NCI-H1417 (cell line): ENCODE measurements at regions not wholly inside any gene's neighbourhood (a gene's known extent, or its start where the extent isn't known, plus 50 kb on each side); places are given as distances from the start of the nearest gene placed in this dataset.

ENCODE experiments used
- DNase-seq, 3 experiments: peaks; one replicate each; lab custom pipeline; 2025; lab: John Stamatoyannopoulos, UW

DNA sequence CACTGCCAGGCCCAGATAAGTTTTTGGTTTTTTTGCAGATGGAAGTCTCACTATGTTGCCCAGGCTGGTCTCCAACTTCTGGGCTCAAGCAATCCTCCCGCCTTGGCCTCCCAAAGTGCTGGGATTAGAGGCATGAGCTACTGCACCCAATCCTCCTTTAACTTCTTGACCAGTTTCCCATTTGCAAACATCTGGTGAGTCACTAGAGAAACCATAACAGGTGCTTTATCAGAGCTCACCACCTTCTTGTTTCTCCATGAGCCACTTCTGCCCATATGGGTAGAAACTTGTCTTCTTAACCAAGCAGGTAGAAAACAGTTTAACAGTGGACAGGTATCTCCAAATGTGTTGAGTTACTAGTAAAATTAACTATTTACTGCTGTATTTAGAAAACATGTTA lies 128.4 kb upstream of the AP1S2 start:
- no peak for DNase-seq

DNA sequence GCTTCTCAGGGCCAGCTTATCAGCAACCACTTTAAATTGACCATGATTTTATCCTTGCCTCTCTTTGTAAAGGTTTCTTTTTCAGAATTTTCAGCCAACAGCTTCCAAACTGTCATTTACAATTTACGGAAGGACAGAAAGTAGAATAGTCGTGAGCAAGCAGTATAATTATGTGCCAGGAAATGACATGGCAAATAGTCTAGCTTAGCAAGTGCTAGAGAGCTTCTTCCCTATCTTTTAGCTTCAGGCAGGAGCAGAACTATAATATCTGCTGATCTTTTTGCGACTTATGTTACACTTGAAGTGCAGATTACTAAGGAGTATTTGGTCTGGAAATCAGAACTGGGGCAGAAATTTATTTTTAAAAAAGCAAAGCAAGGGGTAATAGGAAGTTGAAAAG lies 123.0 kb upstream of the AP1S2 start:
- DNase-seq, result peak in 1 of 3 experiments; percentile 23

- DNase-seq, result no peak
These were observed 121.8 kb upstream of the AP1S2 start for GRCh38 chrX:15976396-15976795.

GRCh38 chrX:15973946-15974345 lies 119.3 kb upstream of the AP1S2 start:
- peak in 1 of 3 experiments; percentile 49 for DNase-seq

DNA sequence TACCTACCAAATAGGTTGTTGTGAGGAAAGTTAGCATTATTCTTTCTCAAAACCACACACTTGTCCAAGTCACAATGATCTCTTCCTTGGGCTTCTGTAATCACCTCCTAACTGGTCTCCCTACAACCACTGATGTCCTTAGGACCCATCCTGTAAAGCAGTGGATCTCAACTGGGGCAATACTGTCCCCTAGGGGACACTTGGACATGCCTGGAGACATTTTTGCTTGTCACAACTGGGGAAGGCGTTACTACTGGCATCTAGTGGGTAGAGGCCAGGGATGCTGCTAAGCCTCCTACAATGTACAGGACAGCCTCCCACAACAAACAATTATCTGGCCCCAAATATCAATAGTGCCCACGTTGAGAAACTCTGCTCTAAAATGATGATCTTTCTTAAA lies 118.7 kb upstream of the AP1S2 start:
- peak in 2 of 3 experiments; percentile 36 to 73 for DNase-seq

DNA sequence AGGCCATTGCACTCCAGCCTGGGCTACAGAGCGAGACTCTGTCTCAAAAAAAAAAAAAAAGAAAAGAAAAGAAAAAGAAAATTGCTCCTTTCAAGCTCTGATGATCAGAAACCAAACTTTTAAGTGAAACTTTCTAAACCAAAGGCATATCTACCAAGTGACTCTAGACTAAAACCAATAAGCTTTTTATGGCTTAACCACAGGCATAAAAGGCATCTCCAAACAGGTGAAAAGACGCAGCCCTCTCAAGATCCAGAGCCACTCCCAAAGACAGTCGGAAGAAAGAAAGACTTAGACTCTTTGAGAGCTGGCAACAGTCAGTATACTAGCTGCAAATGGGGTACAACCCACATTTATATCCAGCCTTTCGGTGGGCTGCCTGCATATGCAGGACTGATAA lies 117.1 kb upstream of the AP1S2 start:
- no peak for DNase-seq

DNA sequence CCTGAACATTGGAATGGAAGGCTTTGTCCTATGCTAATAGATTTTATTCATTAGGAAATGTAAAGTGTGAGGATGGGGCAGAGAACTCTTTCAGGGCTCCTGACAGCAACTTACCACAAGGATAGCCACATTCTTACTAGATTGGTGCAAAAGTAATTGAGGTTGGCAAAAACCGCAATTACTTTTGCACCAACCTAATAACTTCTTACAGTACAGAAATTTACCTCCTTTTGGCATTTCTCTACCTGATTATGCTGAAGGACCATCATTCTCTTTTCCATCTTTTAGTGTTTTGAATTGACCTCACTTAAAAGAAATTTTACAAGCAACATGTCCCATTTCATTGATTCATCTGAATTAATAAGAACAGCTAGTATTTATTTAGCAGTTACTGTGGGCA lies 109.2 kb upstream of the AP1S2 start:
- no peak for DNase-seq

DNA sequence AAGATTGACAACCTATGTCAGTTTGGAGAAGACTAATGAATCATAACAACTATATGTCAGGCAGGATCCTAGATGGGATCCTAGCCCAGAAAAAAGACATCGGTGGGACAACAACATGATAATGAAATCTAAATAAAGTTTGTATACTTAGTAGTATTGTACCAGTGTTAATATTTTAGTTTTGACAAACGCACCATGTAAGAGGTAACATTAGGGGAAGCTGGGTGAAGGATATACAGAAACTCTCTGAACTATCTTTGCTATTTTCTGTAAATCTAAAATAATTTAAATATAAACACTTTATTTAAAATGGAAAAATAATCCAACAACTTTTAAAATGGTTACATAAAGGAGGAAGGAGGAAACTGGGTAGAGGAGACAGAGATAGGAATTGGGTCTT lies 105.6 kb upstream of the AP1S2 start:
- no peak for DNase-seq

GRCh38 chrX:15956681-15957080 lies 102.1 kb upstream of the AP1S2 start:
- peak in 1 of 3 experiments; percentile 29 for DNase-seq

DNA sequence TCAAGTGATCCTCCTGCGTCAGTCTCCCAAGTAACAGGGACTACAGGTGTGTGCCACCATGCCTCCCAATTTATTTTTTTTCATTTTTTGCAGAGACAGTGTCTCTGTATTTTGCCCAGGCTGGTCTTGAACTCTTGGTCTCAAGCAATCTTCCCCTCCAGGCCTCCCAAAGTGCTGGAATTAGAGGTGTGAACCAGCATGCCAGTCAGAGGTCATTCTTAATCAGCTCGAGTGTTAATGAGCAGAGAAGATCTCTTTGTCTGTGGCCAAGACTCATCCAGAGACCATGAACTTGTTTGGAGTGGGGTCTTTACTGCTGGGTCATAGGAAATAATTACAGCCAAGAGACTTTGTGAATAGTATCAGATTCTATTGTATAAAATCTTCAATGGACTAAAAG lies 99.2 kb upstream of the AP1S2 start:
- DNase-seq, result no peak

DNA sequence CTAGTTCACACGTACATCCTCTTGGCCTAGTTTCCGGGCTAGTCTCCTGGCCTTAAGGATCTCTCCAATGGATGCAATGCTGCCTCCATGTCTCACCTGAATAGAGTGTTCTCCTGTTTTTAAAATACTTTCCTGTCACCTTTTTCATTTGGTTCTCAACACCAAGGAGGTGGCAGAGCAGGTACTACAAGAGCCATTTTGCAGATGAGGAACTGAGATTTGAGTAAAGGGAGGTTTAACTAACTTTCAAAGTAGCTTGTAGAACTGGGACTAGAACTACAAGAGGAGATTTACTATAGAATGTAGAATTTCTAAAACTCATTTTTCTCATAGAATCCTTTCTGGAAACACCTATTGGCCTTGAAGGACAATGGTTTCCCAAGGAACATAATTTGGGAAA lies 97.6 kb upstream of the AP1S2 start:
- DNase-seq, result no peak

- no peak for DNase-seq
These were observed 93.7 kb upstream of the AP1S2 start for GRCh38 chrX:15948318-15948660.

DNA sequence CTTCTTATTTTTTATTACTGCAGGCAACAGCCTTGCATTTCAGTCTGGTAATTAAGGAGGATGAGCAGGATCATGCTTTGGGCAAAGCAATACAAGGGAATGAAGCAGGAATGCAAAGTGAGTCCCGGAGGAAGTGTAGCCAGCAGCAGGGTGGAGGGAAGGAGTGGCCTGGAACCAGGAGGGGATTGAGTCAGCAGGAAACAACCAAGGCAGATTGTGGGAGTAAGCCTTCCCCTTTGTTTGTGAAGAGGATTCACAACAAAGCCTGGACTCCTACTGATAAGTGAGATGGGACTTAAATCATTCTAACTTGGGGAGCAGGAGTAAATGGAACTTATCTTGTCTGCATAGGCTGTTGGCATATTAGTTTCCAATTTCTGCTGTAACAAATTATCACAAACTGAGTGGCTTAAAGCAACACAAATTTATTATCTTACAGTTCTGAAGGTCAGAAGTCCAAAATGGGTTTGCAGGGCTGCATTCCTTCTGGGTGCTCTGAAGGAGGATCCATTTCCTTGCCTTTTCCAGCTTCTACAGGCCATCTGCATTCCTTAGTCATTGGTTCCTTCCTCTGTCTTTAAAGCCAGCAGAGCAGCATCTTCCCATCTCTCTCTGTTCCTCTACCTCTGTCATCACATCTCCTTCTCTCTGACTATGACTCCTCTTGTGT lies 93.2 kb upstream of the AP1S2 start:
- no peak for DNase-seq

- DNase-seq, result no peak
These were observed 92.4 kb upstream of the AP1S2 start for GRCh38 chrX:15946783-15947580.

DNA sequence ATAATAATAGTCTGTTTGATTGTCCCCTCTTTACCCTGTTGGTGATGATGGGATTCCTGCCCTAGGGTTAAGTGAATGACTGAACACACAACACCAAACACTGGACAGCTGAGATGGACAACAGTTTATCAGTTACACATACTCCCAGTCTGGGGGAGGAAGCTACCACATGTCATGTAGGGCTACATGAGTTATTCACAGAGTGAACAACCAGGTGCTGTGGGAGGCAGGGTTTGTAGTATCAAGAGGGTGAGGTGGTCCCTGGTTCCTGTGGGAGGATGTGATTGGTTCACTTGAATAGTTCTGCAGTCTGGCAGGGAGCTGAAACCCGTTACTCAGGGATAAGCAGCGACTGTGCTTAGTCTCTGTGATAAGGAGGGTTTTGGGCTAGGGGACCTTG lies 88.8 kb upstream of the AP1S2 start:
- DNase-seq, result no peak

DNA sequence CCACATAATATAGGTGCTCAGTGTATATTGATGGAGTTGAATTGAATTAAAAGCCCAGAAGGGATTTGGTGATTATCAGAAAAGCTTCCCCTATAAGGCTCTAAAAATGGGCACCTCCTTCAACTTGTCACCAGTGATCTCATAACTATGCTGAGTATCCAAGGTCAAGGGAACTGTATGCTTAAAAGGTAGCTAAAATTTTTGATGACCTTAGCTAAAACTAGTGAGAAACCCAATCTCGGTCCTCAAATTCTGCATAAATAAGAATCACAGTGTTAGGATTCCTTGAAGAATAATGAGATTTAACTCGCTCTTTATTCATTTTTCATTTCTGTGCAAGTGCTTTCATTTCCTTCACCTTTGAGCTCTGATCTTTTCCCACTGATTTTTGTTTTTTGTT lies 87.7 kb upstream of the AP1S2 start:
- DNase-seq, result no peak

DNA sequence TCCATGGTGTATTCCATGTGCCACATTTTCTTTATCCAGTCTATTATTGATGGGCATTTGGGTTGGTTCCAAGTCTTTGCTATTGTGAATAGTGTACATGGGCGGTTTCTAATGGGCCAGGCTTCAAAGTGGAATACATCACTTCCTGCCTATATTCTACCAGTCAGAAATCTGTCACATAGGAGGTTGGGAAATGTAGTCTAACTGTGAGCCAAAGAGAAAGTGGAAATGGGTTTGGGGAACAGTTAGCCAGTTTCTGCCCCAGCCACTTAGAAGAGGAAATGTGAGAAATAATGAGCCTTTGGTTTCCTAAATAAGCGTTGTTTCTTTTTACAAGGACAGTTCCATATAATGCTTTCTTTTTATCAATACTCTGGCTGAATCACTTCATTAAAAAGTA lies 85.1 kb upstream of the AP1S2 start:
- no peak for DNase-seq

DNA sequence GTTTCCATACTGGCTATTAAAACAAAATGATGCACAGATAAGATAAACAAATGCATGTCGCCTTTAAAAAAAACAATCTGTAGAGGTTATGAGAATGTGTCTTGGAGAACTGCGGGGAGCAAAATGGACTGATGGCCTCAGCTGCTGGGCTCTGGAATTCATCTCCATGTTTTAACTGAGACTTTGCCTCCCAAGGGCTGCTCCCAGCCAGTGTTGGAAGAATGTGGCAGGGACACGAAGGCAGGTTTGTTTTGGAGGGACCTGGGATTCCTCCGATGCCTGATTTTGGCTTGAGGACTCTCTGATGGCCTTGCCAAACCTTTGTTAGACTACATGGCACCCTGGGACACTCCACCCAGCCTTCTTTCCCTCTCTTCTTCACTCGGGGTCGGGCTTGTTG lies 83.5 kb upstream of the AP1S2 start:
- no peak for DNase-seq

GRCh38 chrX:15931362-15931761 lies 76.7 kb upstream of the AP1S2 start:
- no peak for DNase-seq

DNA sequence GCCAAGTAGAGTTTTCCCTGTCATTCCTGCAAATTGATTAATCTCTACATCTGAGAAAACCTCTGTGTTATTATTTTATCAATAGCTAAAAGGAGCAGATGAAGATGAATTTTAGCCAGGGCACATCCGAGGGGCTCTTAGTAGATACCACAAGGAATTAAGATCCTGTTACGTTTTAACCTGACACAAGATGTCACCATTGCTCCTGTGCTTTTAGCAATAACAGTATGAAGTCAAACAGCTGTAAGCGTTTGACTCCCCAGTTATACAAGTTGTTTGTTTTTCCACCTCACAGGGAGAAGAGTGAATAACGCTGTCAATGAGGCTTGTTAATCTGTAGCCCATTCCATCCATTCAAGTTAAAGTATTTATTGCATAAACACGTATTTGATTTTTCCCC lies 76.0 kb upstream of the AP1S2 start:
- DNase-seq, result peak; percentile 13 to 88 (median 65)

DNA sequence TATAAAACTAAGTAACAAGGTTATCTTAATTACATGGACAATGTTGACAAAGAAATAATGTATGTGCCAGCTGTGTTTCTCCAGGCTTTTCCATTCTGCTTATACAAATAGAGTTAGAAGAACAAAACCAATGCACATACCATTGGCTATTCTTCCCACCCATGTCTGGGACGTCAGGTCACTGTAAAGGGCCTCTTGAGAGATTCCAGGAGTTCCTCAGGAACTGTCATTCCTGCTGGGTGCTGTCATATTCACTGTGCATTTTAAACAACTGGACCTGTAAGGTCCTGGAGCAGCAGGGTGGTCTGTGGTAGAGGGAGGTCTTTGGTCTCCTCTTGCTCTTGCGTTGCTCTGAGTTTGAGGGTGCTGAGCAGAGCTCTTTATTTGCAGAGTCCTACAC lies 74.6 kb upstream of the AP1S2 start:
- peak in 1 of 3 experiments; percentile 44 for DNase-seq

- DNase-seq, result no peak
These were observed 72.0 kb upstream of the AP1S2 start for GRCh38 chrX:15926622-15927021.

DNA sequence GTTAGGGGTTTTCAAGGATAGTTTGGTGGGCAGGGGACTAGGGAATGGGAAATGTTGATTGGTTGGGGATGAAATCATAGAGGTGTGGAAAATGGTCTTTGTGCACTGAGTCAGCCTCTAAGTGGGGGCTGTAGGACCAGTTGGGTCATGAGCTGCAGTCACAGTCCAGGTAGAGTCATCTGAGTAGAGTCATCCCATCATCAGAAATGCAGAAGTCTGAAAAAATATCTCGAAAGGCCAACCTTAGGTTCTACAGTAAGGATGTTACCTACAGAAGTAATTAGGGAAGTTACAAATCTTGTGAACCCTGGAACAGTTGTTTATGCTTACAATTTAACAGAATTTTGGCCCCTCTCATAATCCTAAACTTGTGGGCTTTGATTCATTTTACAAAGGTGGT lies 63.4 kb upstream of the AP1S2 start:
- DNase-seq, result no peak

GRCh38 chrX:15916704-15917084 lies 62.1 kb upstream of the AP1S2 start:
- no peak for DNase-seq
